ENCODE measurements at regions not wholly inside any gene's neighbourhood (a gene's known extent, or its start where the extent isn't known, plus 50 kb on each side); places are given as distances from the start of the nearest gene placed in this dataset.

DNA sequence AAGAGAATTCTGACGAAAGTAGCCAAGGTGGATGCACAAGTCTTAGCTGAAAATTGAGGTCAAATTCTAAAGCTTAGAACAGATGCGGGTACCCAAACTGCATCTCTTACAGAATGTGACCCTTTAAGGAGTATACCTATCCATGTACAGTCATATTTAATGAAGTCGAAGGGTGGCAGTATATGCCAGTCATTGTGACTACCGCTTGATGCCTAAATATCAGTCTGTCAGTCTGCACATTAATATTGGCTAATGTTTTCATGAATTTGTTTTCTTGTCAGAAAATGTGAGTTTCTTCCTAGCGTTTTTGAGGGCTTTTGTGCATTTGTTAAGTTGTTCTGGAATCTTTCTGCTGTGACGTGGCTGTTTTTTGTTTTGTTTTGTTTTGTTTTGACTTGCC, 264.5 kb upstream of the ELAVL2 start:
- peaks cover 2% of the 10 kb centered on the region for H3K9me3 ChIP-seq (ENCODE audit: control insufficient read depth, low read depth, low read length)
- H3K27me3 ChIP-seq (ENCODE audit: control insufficient read depth, extremely low read depth, insufficient read depth, low read length): no peaks in the 10 kb centered on the region
- H3K4me1 ChIP-seq (ENCODE audit: control insufficient read depth, extremely low read depth, insufficient read depth, low read length): no peaks in the 10 kb centered on the region
- dilution Hi-C loops (cut with MboI; ENCODE audit: extremely low pct_ligation_motif_present, low sequenced_read_pairs): no loop called here
- DNase-seq (ENCODE audit: low read depth, low spot score) (no peak), FAIRE-seq (no peak)
- H3K4me2 ChIP-seq (ENCODE audit: control insufficient read depth, extremely low read depth, insufficient read depth, low read depth, low read length): no peak overlapping the region
- H3K4me3 ChIP-seq (ENCODE audit: control insufficient read depth in 2 of 3, extremely low read depth in 1 of 3, insufficient read depth in 2 of 3, low read depth in 1 of 3, low read length in 3 of 3): no peak overlapping the region
- H3K79me2 ChIP-seq (ENCODE audit: control insufficient read depth, insufficient read depth, low read length): no peaks in the 10 kb centered on the region
- no peaks in the 10 kb centered on the region for H4K20me1 ChIP-seq (ENCODE audit: control insufficient read depth, extremely low read depth, insufficient read depth, low read length)
- H2AFZ ChIP-seq (ENCODE audit: control insufficient read depth, low read length): no peak overlapping the region
- no peak overlapping the region for H3K9ac ChIP-seq (ENCODE audit: control insufficient read depth, extremely low read depth, insufficient read depth, low read length)
- no peak overlapping the region for H3K27ac ChIP-seq (ENCODE audit: control insufficient read depth, insufficient read depth, low read length)
- H3K9me1 ChIP-seq (ENCODE audit: control insufficient read depth, extremely low read depth, insufficient read depth, low read length): no peaks in the 10 kb centered on the region
- no peaks in the 10 kb centered on the region for H3K36me3 ChIP-seq (ENCODE audit: control insufficient read depth in 2 of 2, extremely low read depth in 1 of 2, insufficient read depth in 2 of 2, low read length in 2 of 2)
- TF ChIP-seq EZH2 (IDR thresholded peaks at IDR 0.05; ENCODE audit: low read length): no peak
- TF ChIP-seq, protein P1, sequence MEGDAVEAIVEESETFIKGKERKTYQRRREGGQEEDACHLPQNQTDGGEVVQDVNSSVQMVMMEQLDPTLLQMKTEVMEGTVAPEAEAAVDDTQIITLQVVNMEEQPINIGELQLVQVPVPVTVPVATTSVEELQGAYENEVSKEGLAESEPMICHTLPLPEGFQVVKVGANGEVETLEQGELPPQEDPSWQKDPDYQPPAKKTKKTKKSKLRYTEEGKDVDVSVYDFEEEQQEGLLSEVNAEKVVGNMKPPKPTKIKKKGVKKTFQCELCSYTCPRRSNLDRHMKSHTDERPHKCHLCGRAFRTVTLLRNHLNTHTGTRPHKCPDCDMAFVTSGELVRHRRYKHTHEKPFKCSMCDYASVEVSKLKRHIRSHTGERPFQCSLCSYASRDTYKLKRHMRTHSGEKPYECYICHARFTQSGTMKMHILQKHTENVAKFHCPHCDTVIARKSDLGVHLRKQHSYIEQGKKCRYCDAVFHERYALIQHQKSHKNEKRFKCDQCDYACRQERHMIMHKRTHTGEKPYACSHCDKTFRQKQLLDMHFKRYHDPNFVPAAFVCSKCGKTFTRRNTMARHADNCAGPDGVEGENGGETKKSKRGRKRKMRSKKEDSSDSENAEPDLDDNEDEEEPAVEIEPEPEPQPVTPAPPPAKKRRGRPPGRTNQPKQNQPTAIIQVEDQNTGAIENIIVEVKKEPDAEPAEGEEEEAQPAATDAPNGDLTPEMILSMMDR (optimal IDR thresholded peaks at IDR 0.05 in 1 of 3, IDR thresholded peaks at IDR 0.05 in 1 of 3, conservative IDR thresholded peaks at IDR 0.05 in 1 of 3; ENCODE audit: extremely low read depth in 1 of 3, insufficient read depth in 2 of 3, low read length in 3 of 3): no peak

DNA sequence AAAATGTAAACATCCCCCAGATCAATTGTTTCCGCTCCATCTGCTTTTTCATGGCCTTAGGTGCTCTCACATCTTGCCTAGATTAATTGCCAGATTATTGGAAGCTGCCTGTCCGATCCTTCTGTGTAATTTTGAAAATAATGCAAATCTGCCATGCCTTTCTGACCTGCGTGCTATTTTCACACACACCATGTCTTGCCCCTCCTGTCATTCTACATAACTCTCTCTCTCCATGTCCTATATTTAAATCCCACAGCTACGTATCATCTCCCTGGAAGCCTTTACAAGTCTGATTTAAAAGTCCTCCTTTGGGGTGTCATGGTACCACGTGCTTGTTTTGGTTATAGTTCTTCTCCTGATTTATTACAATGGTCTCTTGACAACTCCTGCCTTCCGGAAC, 247.6 kb upstream of the ELAVL2 start:
- no peak for FAIRE-seq
- H3K4me3 ChIP-seq (ENCODE audit: control insufficient read depth in 2 of 3, extremely low read depth in 1 of 3, insufficient read depth in 2 of 3, low read depth in 1 of 3, low read length in 3 of 3): no peak overlapping the region
- TF ChIP-seq EZH2 (IDR thresholded peaks at IDR 0.05; ENCODE audit: low read length): no peak
- TF ChIP-seq, protein P1 (optimal IDR thresholded peaks at IDR 0.05 in 1 of 3, IDR thresholded peaks at IDR 0.05 in 1 of 3, conservative IDR thresholded peaks at IDR 0.05 in 1 of 3; ENCODE audit: extremely low read depth in 1 of 3, insufficient read depth in 2 of 3, low read length in 3 of 3): no peak
- H4K20me1 ChIP-seq (ENCODE audit: control insufficient read depth, extremely low read depth, insufficient read depth, low read length): no peaks in the 10 kb centered on the region
- H3K9me1 ChIP-seq (ENCODE audit: control insufficient read depth, extremely low read depth, insufficient read depth, low read length): no peaks in the 10 kb centered on the region
- no peaks in the 10 kb centered on the region for H3K27me3 ChIP-seq (ENCODE audit: control insufficient read depth, extremely low read depth, insufficient read depth, low read length)
- dilution Hi-C loops (cut with MboI; ENCODE audit: extremely low pct_ligation_motif_present, low sequenced_read_pairs): no loop called here
- no peak overlapping the region for H3K27ac ChIP-seq (ENCODE audit: control insufficient read depth, insufficient read depth, low read length)
- no peak for DNase-seq (ENCODE audit: low read depth, low spot score)
- H2AFZ ChIP-seq (ENCODE audit: control insufficient read depth, low read length): no peak overlapping the region
- H3K4me1 ChIP-seq (ENCODE audit: control insufficient read depth, extremely low read depth, insufficient read depth, low read length): no peaks in the 10 kb centered on the region
- H3K79me2 ChIP-seq (ENCODE audit: control insufficient read depth, insufficient read depth, low read length): no peaks in the 10 kb centered on the region
- no peak overlapping the region for H3K9ac ChIP-seq (ENCODE audit: control insufficient read depth, extremely low read depth, insufficient read depth, low read length)
- no peak overlapping the region for H3K4me2 ChIP-seq (ENCODE audit: control insufficient read depth, extremely low read depth, insufficient read depth, low read depth, low read length)
- no peaks in the 10 kb centered on the region for H3K36me3 ChIP-seq (ENCODE audit: control insufficient read depth in 2 of 2, extremely low read depth in 1 of 2, insufficient read depth in 2 of 2, low read length in 2 of 2)
- no peaks in the 10 kb centered on the region for H3K9me3 ChIP-seq (ENCODE audit: control insufficient read depth, low read depth, low read length)
